ENCODE measurements at regions not wholly inside any gene's neighbourhood (a gene's known extent, or its start where the extent isn't known, plus 50 kb on each side); places are given as distances from the start of the nearest gene placed in this dataset.

DNA sequence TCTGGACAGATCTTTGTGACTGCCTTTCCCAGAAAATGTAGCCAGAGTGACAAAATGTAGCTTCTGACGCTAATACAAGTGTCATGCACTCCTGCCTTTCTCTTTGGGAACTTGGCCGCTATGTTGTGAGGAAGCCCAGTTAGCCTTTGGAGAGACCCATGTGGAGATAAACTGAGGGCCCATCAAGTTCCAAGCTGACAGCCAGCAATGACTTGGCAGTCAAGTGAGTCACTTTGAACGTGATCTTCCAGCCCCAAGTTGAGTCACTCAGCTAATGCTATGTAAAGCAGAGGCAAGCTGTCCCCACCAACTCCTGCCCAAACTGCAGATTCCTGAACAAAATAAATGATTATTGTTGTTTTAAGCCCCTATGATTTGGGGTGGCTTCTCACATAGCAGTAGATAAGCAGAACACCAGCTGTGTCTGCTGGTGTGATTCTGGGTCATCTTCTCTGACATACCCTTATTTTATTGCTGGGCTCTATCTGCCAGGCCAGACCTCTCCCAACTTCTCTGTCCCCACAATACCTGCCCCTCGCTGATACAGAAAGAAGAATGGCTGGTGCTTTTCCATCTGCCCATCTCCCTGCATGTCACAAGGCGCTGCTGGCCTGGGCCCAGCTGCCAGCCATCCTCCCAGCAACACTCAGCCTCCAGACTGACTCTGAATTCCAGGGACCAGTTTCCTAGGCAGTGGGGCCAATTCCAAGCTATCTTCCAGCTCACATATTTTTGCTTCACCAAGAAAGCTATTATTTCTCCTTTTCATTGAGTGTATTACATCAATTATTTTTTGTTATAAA is 274.8 kb downstream of the LRFN2 start:
- FAIRE-seq, result no peak

DNA sequence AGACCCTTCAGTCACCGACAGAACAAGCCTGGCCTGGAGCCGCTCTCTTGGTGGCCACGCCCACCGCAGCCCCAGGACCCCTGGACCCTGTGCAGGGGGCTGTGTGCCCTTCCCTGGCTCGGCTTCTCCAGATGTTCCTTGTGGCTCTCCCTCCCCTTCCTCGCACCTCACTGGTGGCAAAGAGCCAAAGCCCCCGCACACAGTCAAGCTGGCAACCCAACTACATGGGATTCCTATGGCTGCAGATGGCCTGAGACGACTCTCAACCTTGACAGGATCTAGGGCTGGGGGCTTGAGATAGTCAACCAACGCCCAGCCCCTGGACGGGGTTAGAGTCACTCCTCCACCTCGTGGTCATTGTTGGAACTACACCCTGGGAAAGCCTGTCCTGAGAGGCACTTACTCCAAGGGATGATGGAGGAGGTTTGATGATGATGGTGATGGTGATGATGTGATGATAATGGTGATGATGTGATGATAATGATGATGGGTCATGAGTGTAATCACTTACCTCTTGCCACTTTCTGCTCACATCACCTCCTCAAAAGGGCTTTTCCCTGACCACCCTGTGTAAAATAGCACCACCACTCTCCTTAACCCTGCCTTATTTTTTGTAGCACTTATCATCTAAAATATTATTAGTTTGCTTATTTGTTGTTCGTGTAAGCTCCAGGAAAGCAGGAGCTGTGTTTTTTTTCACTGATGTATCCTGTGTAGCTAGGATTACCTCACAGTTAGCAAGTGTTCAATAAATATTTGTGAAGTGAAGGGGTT is 278.4 kb downstream of the LRFN2 start:
- peak; percentile 25 for FAIRE-seq

DNA sequence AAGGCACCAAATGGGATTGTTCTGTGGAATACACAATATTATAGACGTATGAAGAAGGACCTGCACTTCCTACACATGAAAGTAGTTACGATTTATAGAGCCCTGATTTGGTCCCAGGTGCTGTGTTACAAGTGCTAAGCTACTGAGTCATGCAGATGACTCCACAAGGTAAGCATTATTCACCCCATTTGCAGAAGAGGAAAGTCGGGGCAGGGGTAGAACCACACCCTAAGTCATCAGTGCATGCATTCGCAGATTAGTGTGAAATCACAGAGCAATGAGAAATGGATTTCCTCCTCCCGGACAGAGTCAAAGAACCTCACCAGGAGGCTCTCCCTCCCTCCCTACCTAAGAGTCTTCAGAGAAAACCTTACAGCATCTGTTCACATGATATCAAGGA is 279.5 kb downstream of the LRFN2 start:
- FAIRE-seq, result no peak

DNA sequence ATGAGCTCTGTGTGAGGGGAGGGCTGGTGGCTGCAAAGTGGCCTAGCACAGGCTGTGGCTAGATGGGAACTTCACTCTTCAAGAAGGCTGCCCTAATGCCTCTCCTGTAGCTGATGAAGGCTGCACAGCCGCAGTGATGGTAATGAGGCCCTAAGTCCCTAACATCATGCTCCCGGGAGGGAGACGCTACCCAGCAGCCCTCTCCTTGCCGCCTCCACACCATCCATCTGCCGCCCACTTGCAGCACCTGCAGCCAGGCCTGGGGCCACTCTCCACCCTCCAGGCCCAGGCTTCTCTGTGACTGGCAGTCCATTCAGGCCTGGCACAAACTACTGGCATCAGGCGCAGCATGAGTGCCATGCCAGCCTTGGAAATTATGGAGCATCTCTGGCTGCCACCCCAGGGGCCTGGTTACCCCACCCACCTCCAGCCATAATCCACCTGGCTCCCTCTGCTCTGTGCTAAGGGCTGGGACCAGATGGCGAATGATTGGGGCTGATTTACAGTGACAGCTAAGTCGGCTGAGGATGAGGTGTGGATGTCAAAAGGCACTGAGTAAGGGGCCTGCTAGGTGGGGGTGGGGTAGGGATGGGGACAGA is 284.2 kb downstream of the LRFN2 start:
- FAIRE-seq, result no peak

DNA sequence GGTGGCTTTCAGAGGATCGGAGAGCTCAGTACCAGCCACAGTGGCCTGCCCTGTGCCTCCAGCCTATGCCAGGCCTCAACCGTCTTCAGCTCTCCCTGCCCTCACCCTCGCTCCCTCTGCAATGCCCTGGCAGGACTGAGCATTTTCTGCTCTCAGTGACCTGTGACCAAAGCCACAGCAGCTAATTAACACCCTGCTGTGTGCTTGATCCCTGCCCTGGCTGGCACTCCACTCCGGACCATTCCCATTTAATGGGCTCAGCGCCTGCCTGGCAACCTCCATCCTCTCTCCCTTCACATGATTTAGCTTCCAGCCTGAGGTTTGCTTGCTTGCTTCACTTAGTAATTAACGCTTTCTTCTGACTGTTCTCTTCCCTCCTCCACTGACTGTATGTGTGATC is 287.5 kb downstream of the LRFN2 start:
- FAIRE-seq, result no peak

DNA sequence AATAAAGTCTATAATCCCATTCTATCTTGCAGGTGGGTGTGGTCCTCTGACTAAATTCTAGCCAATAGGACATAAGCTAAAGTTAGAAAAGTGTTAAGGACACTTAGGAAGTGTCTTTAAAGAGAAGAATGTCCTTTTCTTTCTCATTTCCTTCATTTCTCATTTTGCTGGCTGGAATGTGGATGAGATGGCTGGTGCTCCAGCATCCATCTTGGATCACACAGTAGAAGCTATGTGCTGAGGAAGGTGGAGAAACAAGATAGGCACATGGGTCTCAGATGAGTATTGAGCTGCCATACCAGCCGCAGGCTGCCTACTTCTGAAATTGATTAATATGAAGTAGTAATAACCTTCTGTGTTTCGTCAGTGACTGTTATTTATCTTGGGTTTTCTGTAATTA is 289.0 kb downstream of the LRFN2 start:
- FAIRE-seq, result no peak

DNA sequence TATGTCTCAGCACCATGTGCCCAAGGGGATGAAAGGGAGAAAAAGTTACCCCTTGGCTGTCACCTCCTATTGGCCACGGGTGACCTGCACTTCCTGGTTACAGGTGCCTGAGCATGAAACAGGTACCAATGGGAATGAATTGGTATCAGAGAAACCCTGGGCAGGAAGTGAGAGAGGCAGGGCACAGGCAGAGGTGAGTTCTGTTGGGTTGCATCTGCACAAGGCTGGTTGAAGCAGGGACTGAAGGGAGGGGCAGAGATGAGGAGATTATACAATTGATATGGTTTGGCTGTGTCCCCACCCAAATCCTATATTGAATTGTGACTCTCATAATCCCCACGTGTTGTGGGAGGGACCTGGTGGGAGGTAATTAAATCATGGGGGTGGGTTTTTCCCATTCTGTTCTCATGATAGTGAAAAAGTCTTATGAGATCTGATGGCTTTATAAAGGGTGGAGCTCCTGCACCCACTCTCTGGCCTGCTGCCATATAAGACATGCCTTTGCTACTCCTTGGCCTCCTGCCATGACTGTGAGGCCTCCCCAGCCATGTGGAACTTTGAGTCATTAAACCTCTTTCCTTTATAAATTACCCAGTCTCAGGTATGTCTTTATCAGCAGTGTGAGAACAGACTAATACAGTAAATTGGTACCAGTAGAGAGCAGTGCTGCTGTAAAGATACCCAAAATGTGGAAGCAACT is 291.8 kb downstream of the LRFN2 start:
- no peak for FAIRE-seq

DNA sequence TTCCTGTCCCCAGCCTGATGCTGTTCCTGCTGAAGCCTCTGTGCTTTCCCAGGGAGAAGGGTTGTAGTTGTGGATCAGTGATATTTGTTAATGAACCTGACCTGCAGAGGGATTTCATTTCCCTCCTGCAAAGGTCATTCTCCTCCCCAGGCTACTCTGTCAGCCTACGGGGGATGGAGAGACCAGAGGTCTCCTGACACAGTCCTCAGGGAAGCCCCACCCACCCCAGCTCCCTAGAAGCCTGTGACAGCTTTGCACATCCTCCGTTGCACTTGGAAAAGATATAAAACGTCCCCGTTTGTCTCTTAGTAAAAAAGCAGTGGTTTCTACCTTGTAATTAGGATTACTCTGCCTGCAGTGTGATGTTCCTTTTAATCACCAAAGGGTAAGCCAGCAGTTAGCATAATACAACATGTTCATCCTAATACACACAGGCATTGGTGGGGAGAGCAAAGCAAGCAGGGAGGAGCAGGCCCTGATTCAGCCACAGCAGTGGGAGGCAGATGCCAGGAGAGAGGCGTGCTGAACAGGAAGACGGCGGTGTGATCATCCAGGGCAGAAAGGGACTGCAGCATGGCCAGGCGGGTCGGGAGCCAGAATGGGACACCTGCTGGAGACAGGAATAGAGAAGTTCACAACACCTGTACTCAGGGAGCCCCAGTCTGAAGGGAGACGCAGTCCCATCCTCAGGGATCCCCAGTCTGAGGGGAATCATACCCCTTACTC is 293.5 kb downstream of the LRFN2 start:
- FAIRE-seq, result no peak

DNA sequence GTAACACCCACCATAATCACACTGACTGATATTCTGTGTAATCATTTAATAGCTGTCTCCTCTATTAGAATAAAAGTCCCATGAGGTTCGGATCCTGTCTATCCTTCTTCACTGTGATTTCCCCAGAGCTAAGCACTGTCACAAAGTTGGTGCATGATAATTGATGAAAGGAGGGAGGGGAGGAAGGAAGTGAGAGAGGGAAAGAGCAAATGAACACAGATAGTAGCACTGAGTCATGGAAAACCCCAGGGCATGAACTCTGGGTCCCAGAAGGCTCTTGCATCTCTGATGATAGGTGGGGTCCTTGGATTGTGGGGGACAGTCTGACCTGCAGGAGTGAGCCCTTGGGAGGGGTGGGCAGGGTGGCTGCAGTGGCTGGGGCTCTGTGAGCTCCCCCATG is 294.1 kb downstream of the LRFN2 start:
- no peak for FAIRE-seq

DNA sequence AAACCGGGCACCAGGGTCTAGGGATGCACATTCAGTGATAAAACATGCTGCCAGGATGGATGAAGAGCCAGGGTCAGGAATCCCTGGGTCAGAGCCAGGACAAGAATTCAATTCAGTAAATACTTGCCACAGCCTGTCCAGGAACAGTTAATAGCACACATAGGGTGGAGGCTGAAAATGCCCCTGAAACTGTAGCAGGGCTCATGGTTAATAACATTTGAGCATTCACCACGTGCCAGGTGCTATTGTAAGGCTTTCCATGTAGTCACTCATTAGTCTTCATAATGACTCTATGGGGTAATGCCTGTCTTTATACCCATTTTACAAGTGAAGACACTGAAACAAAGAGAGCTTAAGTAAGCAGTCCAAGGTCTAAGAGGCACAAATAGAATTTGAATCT is 296.3 kb downstream of the LRFN2 start:
- no peak for FAIRE-seq

DNA sequence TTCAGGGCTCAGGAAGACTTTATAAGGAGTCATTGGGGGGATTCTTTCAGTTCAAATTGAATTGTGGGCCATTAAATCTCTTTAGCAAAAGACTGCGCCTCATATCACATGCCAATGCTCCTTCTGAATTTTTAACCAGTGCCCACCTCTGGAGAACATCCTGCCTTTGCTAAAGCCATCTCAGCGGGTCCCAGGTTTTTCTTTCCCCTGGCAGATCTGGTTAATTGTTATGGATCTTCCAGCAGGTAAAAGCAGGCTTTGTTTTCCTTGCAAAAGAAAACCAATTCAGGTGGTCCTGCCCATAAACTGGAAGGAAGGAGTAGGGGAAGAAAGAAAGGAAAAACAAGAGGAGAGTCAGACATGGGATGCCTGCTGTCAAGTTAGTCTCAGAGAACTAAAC is 298.2 kb downstream of the LRFN2 start:
- no peak for FAIRE-seq

DNA sequence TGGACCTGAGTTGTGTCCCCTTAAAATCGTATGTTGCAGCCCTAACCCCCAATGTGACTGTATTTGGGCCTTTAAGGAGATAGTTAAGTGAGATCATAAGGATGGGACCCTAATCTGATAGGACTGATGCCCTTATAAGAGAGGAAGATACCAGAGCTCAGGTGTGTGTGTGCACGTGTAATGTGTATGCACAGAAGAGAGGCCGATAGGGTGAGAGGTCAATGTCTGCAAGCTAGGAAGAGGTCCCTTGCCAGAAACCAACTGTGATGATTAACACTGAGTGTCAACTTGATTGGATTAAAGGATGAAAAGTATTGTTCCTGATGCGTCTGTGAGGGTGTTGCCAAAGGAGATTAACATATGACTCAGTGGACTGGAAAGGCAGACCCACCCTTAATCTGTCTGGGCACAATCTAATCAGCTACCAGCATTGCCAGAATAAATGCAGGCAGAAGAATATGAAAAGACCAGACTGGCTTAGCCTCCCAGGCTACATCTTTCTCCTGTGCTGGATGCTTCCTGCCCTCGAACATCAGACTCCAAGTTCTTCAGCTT is 299.8 kb downstream of the LRFN2 start:
- FAIRE-seq, result no peak

DNA sequence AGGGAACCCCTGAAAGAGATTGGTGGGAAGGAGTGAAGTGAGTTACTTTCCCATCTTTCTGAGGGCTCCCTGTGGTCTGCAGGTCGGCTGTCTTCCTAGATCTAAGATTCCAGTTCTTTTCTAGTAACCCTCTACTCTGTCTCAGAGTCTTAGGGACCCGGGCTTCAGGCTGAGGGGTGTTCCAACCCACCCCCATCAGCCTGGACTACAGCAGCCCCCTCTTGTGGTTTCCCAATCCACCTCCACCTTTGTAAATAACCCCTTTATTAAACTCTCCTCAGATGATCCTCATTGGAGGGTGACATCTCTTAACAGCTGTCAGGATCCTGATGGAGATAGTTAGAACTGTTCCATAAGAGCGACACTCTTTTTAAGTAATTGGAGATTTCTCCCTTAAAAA is 300.4 kb downstream of the LRFN2 start:
- FAIRE-seq, result no peak

DNA sequence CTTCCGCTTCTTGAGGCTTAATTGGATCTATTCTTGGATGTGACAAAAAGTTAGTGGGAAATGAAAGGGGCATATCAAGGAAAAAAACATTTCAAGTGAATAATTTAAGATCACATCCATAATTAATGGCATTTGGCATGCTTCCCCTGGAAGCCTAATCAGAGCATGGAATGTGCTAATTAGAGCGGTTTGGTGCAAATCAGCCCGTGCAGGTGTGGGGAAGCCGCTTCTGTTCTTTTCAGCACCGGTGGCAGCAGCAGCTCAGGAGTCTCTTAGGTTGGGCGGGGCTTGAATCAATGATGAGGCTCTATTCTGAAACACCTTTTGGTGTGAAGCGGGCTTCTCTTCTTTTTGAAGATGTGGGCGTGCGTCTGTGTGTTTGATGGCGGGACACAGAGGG is 301.2 kb downstream of the LRFN2 start:
- FAIRE-seq, result no peak

DNA sequence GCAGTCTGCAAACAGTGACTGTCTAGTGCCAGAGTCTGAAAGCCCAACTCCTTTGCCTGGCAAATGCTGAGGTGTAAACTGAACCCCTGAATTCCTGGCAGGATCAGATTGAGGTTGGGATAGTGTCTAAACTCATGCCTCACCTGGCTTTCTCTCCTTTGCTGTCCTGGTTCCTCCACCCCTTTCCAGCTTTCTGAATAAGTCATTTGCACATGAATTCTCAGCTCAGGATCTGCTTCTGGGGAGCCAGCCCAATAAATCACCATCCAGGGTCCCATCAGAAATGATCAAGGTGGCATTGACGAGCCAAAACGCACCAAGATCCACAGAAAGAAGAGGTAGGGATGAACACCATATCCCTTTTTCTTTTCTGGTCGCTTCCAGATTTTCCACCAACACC is 301.6 kb downstream of the LRFN2 start:
- FAIRE-seq, result no peak

DNA sequence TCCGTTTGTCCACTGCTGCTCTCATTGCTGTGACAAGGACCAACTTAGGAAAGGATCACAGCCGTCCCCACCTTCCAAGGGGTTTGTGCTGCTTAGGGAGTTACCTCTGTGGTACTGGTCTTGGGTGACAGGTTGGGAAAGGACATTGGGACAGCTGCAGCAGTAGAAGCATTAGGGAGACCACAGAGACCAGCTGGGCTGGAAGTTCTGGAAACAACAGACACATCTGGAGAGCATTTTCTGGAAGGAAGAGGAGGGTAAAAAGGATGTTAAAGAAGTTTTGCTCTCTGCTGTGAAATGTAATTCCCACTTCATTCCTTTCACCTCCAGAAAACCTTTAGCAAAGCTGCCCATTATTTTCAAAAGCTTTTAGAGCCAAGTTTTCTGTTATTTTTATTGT is 304.2 kb downstream of the LRFN2 start:
- no peak for FAIRE-seq

DNA sequence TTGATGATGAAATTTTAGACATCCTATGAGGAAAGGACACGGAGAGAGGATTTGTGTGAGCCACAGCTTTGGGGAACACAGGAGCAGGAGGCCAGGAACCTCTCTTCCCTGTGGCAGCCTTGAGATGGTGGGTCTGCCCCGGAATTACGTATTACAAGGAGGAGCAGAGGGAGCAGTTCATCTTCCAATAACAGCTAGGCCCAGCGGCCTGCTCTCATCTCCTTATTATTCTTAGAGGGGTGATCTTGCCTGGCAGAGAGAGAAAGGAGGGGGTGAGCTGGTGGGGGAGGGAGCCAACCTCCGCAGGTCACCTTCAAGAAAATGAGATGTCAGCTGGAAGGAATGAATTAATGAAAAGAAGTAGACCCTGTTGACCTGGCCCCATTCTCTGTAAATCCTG is 305.8 kb downstream of the LRFN2 start:
- FAIRE-seq, result no peak

DNA sequence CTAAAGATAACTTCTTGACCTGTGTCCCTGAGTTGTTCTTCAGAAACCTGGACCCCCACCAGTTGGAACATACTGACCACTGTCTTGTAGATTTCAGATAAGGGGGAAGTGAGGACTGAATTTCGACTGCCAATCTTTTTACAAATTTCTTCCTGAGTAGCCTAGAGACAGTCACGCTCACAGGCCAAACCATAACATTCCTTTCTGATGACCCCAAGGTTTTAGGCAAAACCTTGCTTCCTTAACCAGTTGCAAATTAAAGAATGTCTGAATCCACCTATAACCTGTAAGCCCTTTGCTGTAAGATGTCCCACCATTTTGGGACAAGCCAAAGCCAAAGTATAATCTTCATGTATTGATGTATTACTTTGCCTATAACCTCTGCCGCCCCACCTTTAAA is 306.9 kb downstream of the LRFN2 start:
- no peak for FAIRE-seq

DNA sequence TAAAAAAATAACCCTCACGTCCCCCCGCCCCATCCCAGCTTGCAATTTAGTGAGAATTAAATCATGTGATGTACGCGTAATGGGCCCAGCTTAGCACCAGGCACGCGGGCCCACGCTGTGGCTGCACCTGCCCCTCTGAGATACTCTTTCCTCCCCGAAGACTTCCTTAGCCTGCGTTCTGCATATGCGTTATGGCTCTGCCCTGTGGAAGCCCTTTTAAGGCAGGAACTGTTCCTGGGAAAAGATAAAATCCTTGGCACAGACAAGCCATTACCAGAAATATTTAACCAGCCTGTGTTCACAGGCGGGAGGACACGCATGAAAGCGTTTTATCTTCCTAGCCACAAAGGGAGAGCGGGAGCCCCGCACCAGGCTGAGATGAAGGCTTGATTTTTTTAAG is 311.0 kb downstream of the LRFN2 start:
- no peak for FAIRE-seq

DNA sequence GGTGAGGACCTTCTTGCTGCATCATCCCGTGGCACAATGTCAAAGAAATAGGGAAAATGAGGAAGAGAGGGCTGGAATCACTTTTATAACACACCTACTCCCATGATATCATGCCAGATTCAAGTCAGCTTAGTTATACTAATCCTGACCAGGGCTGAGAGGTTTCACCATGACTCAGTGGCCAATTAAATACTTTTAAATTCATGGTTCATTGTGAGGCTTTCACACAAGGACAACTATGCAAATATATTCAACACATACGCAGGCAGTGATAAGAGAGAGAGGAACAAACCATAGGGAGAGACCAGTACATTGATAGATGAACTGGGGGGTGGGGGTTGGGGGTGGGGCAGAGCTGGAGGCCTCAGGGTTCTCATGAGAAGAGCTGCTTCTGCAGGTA is 313.1 kb downstream of the LRFN2 start:
- no peak for FAIRE-seq

DNA sequence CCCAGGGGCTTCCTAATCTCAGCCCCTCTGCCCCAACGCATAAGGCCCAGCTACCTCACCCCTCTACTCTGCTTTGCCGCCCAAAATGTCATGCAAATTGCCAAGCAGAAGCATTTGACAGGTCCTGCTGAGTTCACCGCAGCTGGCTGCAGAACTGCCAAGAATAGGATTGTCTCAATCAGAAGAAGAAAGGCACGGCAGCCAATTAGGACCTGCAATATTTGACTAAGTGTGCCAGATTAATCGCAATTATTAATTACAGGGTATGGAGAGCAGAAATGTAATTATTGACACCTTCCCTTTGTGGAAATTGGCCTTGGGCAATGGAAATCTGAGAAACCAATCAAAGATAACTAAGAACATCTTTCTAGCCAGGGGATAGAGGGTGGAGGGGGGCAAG is 318.6 kb downstream of the LRFN2 start:
- no peak for FAIRE-seq

DNA sequence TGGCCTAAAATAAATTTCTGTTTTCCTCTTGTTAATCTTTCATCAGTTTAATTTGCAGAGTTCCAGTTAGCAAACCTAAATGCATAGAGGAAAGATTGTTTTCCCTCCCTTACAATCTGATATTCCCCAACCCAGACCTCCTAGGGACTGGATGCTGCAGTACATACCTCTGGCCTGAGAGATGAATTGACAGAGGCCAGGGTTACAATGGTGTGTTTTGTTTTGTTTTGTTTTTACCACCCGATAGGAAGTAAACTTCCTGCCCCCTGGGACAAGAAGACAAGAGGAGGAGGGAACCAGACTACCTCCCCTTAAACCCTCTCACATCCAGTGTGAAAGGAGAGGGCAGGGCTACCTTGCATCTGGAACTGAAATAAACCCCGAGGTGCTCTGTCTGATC is 319.0 kb downstream of the LRFN2 start:
- no peak for FAIRE-seq

DNA sequence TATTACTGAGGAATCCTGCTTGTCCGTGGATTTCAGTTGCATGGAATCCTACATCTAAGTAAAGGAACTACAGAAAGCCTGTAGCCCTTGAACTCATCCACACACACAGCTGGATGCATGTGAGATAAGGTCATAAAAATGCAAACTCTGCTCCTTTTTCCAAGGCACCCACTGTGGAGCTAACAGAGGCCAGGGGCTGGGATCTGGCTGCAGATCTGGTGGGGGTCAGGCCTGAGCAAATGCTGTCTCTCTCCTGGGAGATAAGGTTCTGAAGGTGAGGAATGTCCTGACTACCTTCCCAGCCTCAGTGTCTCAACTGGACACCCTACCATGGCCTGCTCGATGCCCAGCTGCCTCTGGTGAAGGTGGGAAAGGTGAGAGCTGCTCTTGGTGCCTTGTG is 321.5 kb downstream of the LRFN2 start:
- no peak for FAIRE-seq

All from A204.1 (cell line).